H9 (cell line): ENCODE measurements at regions not wholly inside any gene's neighbourhood (a gene's known extent, or its start where the extent isn't known, plus 50 kb on each side); places are given as distances from the start of the nearest gene placed in this dataset.

ENCODE experiments used
- DNase-seq: peaks from one replicate; pipeline ENCODE4 v3.0.0-alpha.2; 2017
- H2AFZ ChIP-seq: one replicate; pipeline ENCODE4 v1.6.1; 2013; ENCODE audit warnings: mild to moderate bottlenecking, low read length, control low read depth, moderate library complexity
- H2AK5ac ChIP-seq: 2 replicates; pipeline ENCODE4 v1.6.1; 2013; ENCODE audit warnings: low read length, control low read depth, mixed read lengths; ENCODE audit not compliant: insufficient read length
- H2BK120ac ChIP-seq: one replicate; pipeline ENCODE4 v1.6.1; 2013; ENCODE audit warnings: low read depth, mild to moderate bottlenecking, low read length, control low read depth, inconsistent platforms; ENCODE audit not compliant: poor library complexity, severe bottlenecking
- H2BK12ac ChIP-seq: 2 replicates; pipeline ENCODE4 v1.6.1; 2013; ENCODE audit warnings: low read length, control low read depth, mixed read lengths, low read depth; ENCODE audit not compliant: insufficient read length
- H2BK15ac ChIP-seq: 2 replicates; pipeline ENCODE4 v1.6.1; 2013; ENCODE audit warnings: low read depth, low read length, control low read depth
- H2BK20ac ChIP-seq: one replicate; pipeline ENCODE4 v1.6.1; 2013; ENCODE audit warnings: low read depth, mild to moderate bottlenecking, low read length, control low read depth, inconsistent platforms; ENCODE audit not compliant: poor library complexity, severe bottlenecking
- H2BK5ac ChIP-seq: 2 replicates; pipeline ENCODE4 v1.6.1; 2013; ENCODE audit warnings: low read length, control low read depth, mixed read lengths; ENCODE audit not compliant: insufficient read length
- H3K14ac ChIP-seq: 2 replicates; pipeline ENCODE4 v1.6.1; 2013; ENCODE audit warnings: low read length, control low read depth; ENCODE audit not compliant: insufficient read depth
- H3K18ac ChIP-seq: 2 replicates; pipeline ENCODE4 v1.6.1; 2013; ENCODE audit warnings: low read depth, mild to moderate bottlenecking, mixed read lengths, low read length, control low read depth; ENCODE audit not compliant: insufficient read length
- H3K23ac ChIP-seq: 2 replicates; pipeline ENCODE4 v1.6.1; 2013; ENCODE audit warnings: low read length, control low read depth, mixed read lengths, low read depth; ENCODE audit not compliant: insufficient read length
- H3K23me2 ChIP-seq: 2 replicates; pipeline ENCODE4 v1.6.1; 2013; ENCODE audit warnings: low read depth, mild to moderate bottlenecking, mixed read lengths, low read length, control low read depth; ENCODE audit not compliant: insufficient read length, poor library complexity, severe bottlenecking
- H3K27ac ChIP-seq: 2 replicates; pipeline ENCODE4 v1.5.1; 2013; ENCODE audit warnings: low read length, control low read depth, mixed read lengths, low read depth; ENCODE audit not compliant: insufficient read length
- H3K27me3 ChIP-seq: 2 replicates; pipeline ENCODE4 v1.6.1; 2013; ENCODE audit warnings: low read length, control low read depth, inconsistent platforms; ENCODE audit not compliant: insufficient read depth
- H3K4ac ChIP-seq: 2 replicates; pipeline ENCODE4 v1.6.1; 2013; ENCODE audit warnings: low read depth, mild to moderate bottlenecking, control low read depth, inconsistent platforms, low read length, moderate library complexity
- H3K4me1 ChIP-seq: 2 replicates; pipeline ENCODE4 v1.6.1; 2013; ENCODE audit warnings: low read length, control low read depth, inconsistent platforms; ENCODE audit not compliant: insufficient read depth
- H3K4me2 ChIP-seq: 2 replicates; pipeline ENCODE4 v1.6.1; 2013; ENCODE audit warnings: low read length, control low read depth, mixed read lengths; ENCODE audit not compliant: insufficient read length, insufficient read depth
- H3K56ac ChIP-seq: 2 replicates; pipeline ENCODE4 v1.6.1; 2013; ENCODE audit warnings: low read depth, mild to moderate bottlenecking, mixed read lengths, low read length, control low read depth; ENCODE audit not compliant: insufficient read length
- H3K79me1 ChIP-seq: 2 replicates; pipeline ENCODE4 v1.6.1; 2013; ENCODE audit warnings: low read depth, mild to moderate bottlenecking, moderate library complexity, low read length, control low read depth, inconsistent platforms; ENCODE audit not compliant: insufficient read depth, poor library complexity, severe bottlenecking
- H3K79me2 ChIP-seq: 2 replicates; pipeline ENCODE4 v1.6.1; 2013; ENCODE audit warnings: low read length, control low read depth, inconsistent platforms; ENCODE audit not compliant: insufficient read depth
- H3K9ac ChIP-seq: 2 replicates; pipeline ENCODE4 v1.6.1; 2013; ENCODE audit warnings: low read length, control low read depth, mixed read lengths; ENCODE audit not compliant: insufficient read length; ENCODE audit errors: extremely low read depth
- H3K9me3 ChIP-seq: one replicate; pipeline ENCODE4 v1.6.1; 2013; ENCODE audit warnings: low read depth, low read length, inconsistent platforms; ENCODE audit not compliant: control insufficient read depth
- H3T11ph ChIP-seq: one replicate; pipeline ENCODE4 v1.6.1; 2013; ENCODE audit warnings: mild to moderate bottlenecking, low read length, control low read depth, inconsistent platforms
- H4K20me1 ChIP-seq: one replicate; pipeline ENCODE4 v1.6.1; 2013; ENCODE audit not compliant: control insufficient read depth, insufficient read length, insufficient read depth
- H4K5ac ChIP-seq: 2 replicates; pipeline ENCODE4 v1.6.1; 2013; ENCODE audit warnings: low read depth, mild to moderate bottlenecking, mixed read lengths, low read length, control low read depth; ENCODE audit not compliant: insufficient read length
- H4K8ac ChIP-seq: replicated peaks from 2 replicates; pipeline ENCODE4 v1.6.1; 2013; ENCODE audit warnings: low read length, control low read depth, mixed read lengths, low read depth; ENCODE audit not compliant: insufficient read length
- H4K91ac ChIP-seq: 2 replicates; pipeline ENCODE4 v1.6.1; 2013; ENCODE audit warnings: low read depth, mild to moderate bottlenecking, moderate library complexity, mixed read lengths, low read length, control low read depth; ENCODE audit not compliant: insufficient read length
- H3K27ac Mint-ChIP-seq, 3 experiments: 2 replicates in 2 of 3; 3 replicates in 1 of 3; pipeline ENCODE4 v1.8.0; 2020 to 2021; ENCODE audit warnings: mixed read lengths in 3 of 3, mild to moderate bottlenecking in 1 of 3, moderate library complexity in 1 of 3
- H3K27me3 Mint-ChIP-seq: 2 replicates; pipeline ENCODE4 v1.8.0; 2021; ENCODE audit warnings: low read depth, mild to moderate bottlenecking, moderate library complexity, mixed read lengths
- H3K36me3 Mint-ChIP-seq, 3 experiments: 2 replicates in 2 of 3; 3 replicates in 1 of 3; pipeline ENCODE4 v1.8.0; 2020 to 2021; ENCODE audit warnings: low read depth in 3 of 3, mixed read lengths in 3 of 3; ENCODE audit not compliant: insufficient read depth in 1 of 3
- H3K4me1 Mint-ChIP-seq, 2 experiments: 2 replicates each; pipeline ENCODE4 v1.8.0; 2020; ENCODE audit warnings: mixed read lengths in 2 of 2
- H3K4me3 Mint-ChIP-seq, 2 experiments: 2 replicates in 1 of 2; 3 replicates in 1 of 2; pipeline ENCODE4 v1.8.0; 2020 to 2021; ENCODE audit warnings: mild to moderate bottlenecking in 2 of 2, mixed read lengths in 2 of 2, moderate library complexity in 1 of 2
- H3K9me3 Mint-ChIP-seq, 2 experiments: 2 replicates in 1 of 2; 3 replicates in 1 of 2; pipeline ENCODE4 v1.8.0; 2020; ENCODE audit warnings: mild to moderate bottlenecking in 2 of 2, mixed read lengths in 2 of 2, moderate library complexity in 1 of 2
- WGBS: extraction: QIAGEN DNeasy Blood & Tissue Kit; methylation state at CpG from one replicate; pipeline ENCODE4 v1.1.7; 2013; ENCODE audit warnings: missing lambda C conversion rate, low lambda C conversion rate, mixed read lengths; ENCODE audit not compliant: insufficient read length; ENCODE audit errors: extremely low coverage; 5-methylcytosine and 5-hydroxymethylcytosine counted together
- TF ChIP-seq, protein P1 (sequence below): fragments of 200-600 bp; sonication (generic); conservative IDR thresholded peaks from 3 replicates; pipeline ENCODE4 v1.8.0; 2021; ENCODE audit warnings: antibody characterized with exemption, mild to moderate bottlenecking

DNA sequence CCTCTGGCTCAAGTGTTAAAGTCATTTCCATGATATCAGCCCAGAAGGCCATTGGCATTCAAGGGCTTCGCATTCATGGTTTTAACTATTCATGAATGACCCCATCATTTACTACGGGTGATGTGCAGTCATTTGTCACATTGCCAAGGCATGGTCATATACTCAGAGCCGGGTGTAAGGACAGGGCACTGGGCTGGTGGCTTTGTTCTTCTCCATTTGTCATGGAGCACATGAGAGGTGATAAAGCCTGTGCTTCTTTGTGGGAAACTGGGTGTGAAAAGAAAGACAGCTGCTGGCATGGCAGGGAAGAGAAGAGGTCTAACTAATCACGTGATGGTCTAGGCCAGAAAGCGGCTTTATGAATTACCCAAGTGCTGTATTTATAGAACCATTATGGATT is 132.2 kb upstream of the PLXNA4 start:
- H3K79me1 ChIP-seq = no peaks in the 10 kb centered on the region
- H3K9me3 ChIP-seq = no peaks in the 10 kb centered on the region
- no peak overlapping the region for H3K4me2 ChIP-seq
- no peak overlapping the region for H2AK5ac ChIP-seq
- TF ChIP-seq, protein P1, sequence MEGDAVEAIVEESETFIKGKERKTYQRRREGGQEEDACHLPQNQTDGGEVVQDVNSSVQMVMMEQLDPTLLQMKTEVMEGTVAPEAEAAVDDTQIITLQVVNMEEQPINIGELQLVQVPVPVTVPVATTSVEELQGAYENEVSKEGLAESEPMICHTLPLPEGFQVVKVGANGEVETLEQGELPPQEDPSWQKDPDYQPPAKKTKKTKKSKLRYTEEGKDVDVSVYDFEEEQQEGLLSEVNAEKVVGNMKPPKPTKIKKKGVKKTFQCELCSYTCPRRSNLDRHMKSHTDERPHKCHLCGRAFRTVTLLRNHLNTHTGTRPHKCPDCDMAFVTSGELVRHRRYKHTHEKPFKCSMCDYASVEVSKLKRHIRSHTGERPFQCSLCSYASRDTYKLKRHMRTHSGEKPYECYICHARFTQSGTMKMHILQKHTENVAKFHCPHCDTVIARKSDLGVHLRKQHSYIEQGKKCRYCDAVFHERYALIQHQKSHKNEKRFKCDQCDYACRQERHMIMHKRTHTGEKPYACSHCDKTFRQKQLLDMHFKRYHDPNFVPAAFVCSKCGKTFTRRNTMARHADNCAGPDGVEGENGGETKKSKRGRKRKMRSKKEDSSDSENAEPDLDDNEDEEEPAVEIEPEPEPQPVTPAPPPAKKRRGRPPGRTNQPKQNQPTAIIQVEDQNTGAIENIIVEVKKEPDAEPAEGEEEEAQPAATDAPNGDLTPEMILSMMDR = no peak
- H2AFZ ChIP-seq = no peak overlapping the region
- H3K9me3 Mint-ChIP-seq = no peaks in the 10 kb centered on the region
- H3K36me3 Mint-ChIP-seq = no peaks in the 10 kb centered on the region
- no peaks in the 10 kb centered on the region for H3K4me1 ChIP-seq
- no peak overlapping the region for H3K56ac ChIP-seq
- no peak overlapping the region for H2BK15ac ChIP-seq
- no peak overlapping the region for H4K5ac ChIP-seq
- H3K23ac ChIP-seq = no peak overlapping the region
- H4K91ac ChIP-seq = no peak overlapping the region
- no peaks in the 10 kb centered on the region for H3K27me3 ChIP-seq
- no peaks in the 10 kb centered on the region for H3K27me3 Mint-ChIP-seq
- no peak overlapping the region for H2BK120ac ChIP-seq
- H3K4me1 Mint-ChIP-seq = peaks cover 0 to 2% of the 10 kb centered on the region in 2 experiments; a peak in 2 of 4 replicates
- H3K4ac ChIP-seq = no peak overlapping the region
- H2BK5ac ChIP-seq = no peak overlapping the region
- WGBS = no CpG with 5 or more reads among the region's 5 CpGs
- H3K14ac ChIP-seq = no peak overlapping the region
- H4K20me1 ChIP-seq = no peaks in the 10 kb centered on the region
- H3T11ph ChIP-seq = no peak overlapping the region
- no peak overlapping the region for H3K27ac ChIP-seq
- H3K79me2 ChIP-seq = no peaks in the 10 kb centered on the region
- H4K8ac ChIP-seq = no peak overlapping the region
- no peak overlapping the region for H2BK12ac ChIP-seq
- H3K27ac Mint-ChIP-seq = no peak overlapping the region
- H2BK20ac ChIP-seq = no peak overlapping the region
- no peak overlapping the region for H3K18ac ChIP-seq
- no peaks in the 10 kb centered on the region for H3K23me2 ChIP-seq
- H3K4me3 Mint-ChIP-seq = no peak overlapping the region
- no peak overlapping the region for H3K9ac ChIP-seq
- DNase-seq = no peak
